Keratinocyte (primary cell): ENCODE measurements at regions not wholly inside any gene's neighbourhood (a gene's known extent, or its start where the extent isn't known, plus 50 kb on each side); places are given as distances from the start of the nearest gene placed in this dataset.

ENCODE experiments used
- CTCF ChIP-seq, 3 experiments: IDR thresholded peaks in 1 of 3; conservative IDR thresholded peaks in 1 of 3; optimal IDR thresholded peaks in 1 of 3; 2 replicates in 2 of 3; 3 replicates in 1 of 3; pipeline versions ENCODE3 to v1.5.1; 2011; ENCODE audit warnings: low read length in 3 of 3, mild to moderate bottlenecking in 3 of 3, moderate library complexity in 2 of 3, control low read depth in 1 of 3, inconsistent platforms in 1 of 3; ENCODE audit not compliant: insufficient read depth in 2 of 3; ENCODE audit errors: extremely low read depth in 1 of 3
- EZH2 ChIP-seq: IDR thresholded peaks from one replicate; pipeline ENCODE4 v1.6.1; 2012; ENCODE audit warnings: inconsistent platforms, mild to moderate bottlenecking, low read length, moderate library complexity

DNA sequence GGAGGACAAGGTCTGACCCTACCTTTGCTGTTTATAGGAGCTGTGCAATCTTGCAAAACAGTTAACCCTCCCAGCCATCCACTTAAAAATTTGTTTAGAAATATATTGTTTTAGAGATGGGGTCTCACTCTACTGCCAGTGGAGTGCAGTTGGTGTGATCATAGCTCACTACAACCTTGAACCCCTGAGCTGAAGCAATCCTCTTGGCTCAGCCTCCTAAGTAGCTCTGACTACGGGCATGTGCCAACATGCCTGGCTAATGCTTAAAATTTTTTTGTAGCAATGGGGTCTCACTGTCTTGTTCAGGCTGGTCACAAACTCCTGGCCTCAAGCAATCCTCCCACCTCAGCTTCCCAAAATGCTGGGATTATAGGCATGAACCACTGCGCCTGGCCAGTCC is 120.2 kb upstream of the PJA2 start:
- TF ChIP-seq CTCF (optimal IDR thresholded peaks at IDR 0.05 in 1 of 3, IDR thresholded peaks at IDR 0.05 in 1 of 3, conservative IDR thresholded peaks at IDR 0.05 in 1 of 3; ENCODE audit: extremely low read depth in 1 of 3, insufficient read depth in 2 of 3, low read length in 3 of 3) = no peak
- no peak for TF ChIP-seq EZH2
